HEK293T (cell line): ENCODE measurements at regions not wholly inside any gene's neighbourhood (a gene's known extent, or its start where the extent isn't known, plus 50 kb on each side); places are given as distances from the start of the nearest gene placed in this dataset.

ENCODE experiments used
- CTCF ChIA-PET: fragments of 350-600 bp; formaldehyde crosslinking; extraction: SDS; loops from one replicate; lab custom pipeline; 2021; ENCODE audit warnings: antibody characterized with exemption, inconsistent platforms; lab: Yijun Ruan, JAX
- POLR2A ChIA-PET: fragments of 350-600 bp; formaldehyde crosslinking; extraction: SDS; loops from one replicate; lab custom pipeline; 2020; ENCODE audit warnings: antibody characterized with exemption, inconsistent platforms; lab: Yijun Ruan, JAX
- DNase-seq: peaks from one replicate; pipeline ENCODE4 v3.0.0; 2012; ENCODE audit warnings: mixed read lengths; ENCODE audit errors: extremely low spot score
- ARNT ChIP-seq: fragments of 450-650 bp; IDR thresholded peaks from 2 replicates; pipeline ENCODE4 v1.6.1; 2017; ENCODE audit warnings: mild to moderate bottlenecking
- BHLHE40 ChIP-seq: fragments of 450-650 bp; IDR thresholded peaks from 2 replicates; pipeline ENCODE4 v1.6.1; 2016; ENCODE audit warnings: mild to moderate bottlenecking, moderate library complexity, borderline replicate concordance
- CTBP1 ChIP-seq: fragments of 450-650 bp; IDR thresholded peaks from 2 replicates; pipeline ENCODE4 v1.6.1; 2016; ENCODE audit warnings: borderline replicate concordance
- ELF4 ChIP-seq: fragments of 450-650 bp; IDR thresholded peaks from 2 replicates; pipeline ENCODE4 v1.6.1; 2017; ENCODE audit warnings: antibody characterized with exemption
- FOXA1 ChIP-seq: fragments of 450-650 bp; IDR thresholded peaks from 2 replicates; pipeline ENCODE4 v1.6.1; 2016; ENCODE audit warnings: mild to moderate bottlenecking
- FOXK2 ChIP-seq: fragments of 450-650 bp; IDR thresholded peaks from 2 replicates; pipeline ENCODE4 v1.6.1; 2016; ENCODE audit warnings: mild to moderate bottlenecking
- FOXM1 ChIP-seq: fragments of 450-650 bp; IDR thresholded peaks from 2 replicates; pipeline ENCODE4 v1.6.1; 2017; ENCODE audit warnings: mild to moderate bottlenecking, borderline replicate concordance
- HDGF ChIP-seq: fragments of 450-650 bp; IDR thresholded peaks from 2 replicates; pipeline ENCODE4 v1.6.1; 2017; ENCODE audit warnings: antibody characterized with exemption, borderline replicate concordance
- L3MBTL2 ChIP-seq: fragments of 450-650 bp; conservative IDR thresholded peaks from 2 replicates; pipeline ENCODE4 v1.6.1; 2016; ENCODE audit warnings: mild to moderate bottlenecking
- LEF1 ChIP-seq: fragments of 450-650 bp; IDR thresholded peaks from 2 replicates; pipeline ENCODE4 v1.6.1; 2017; ENCODE audit warnings: mild to moderate bottlenecking, borderline replicate concordance
- NFRKB ChIP-seq: fragments of 450-650 bp; IDR thresholded peaks from 2 replicates; pipeline ENCODE4 v1.6.1; 2016; ENCODE audit warnings: mild to moderate bottlenecking, moderate library complexity
- PKNOX1 ChIP-seq: fragments of 450-650 bp; IDR thresholded peaks from 2 replicates; pipeline ENCODE4 v1.6.1; 2016
- SP1 ChIP-seq: fragments of 450-650 bp; IDR thresholded peaks from 2 replicates; pipeline ENCODE4 v1.6.1; 2017
- SUZ12 ChIP-seq: fragments of 450-650 bp; IDR thresholded peaks from 2 replicates; pipeline ENCODE4 v1.6.1; 2016; ENCODE audit warnings: mild to moderate bottlenecking
- TARDBP ChIP-seq: fragments of 450-650 bp; IDR thresholded peaks from 2 replicates; pipeline ENCODE4 v1.6.1; 2016
- ZNF384 ChIP-seq: fragments of 450-650 bp; IDR thresholded peaks from 2 replicates; pipeline ENCODE4 v1.6.1; 2016

GRCh38 chr20:39433466-39433865 is 471.3 kb downstream of the DHX35 start:
- DNase-seq, result no peak
- ChIA-PET POLR2A (no interaction called here), CTCF (no interaction called here)
- no peak for TF ChIP-seq FOXM1
- TF ChIP-seq LEF1, result no peak
- TF ChIP-seq ARNT, result no peak
- TF ChIP-seq CTBP1, result no peak
- TF ChIP-seq L3MBTL2, result no peak
- TF ChIP-seq BHLHE40, result no peak
- TF ChIP-seq ELF4, result no peak
- no peak for TF ChIP-seq SUZ12
- no peak for TF ChIP-seq FOXA1
- no peak for TF ChIP-seq HDGF
- TF ChIP-seq NFRKB, result no peak
- no peak for TF ChIP-seq SP1
- TF ChIP-seq ZNF384, result no peak

- ChIA-PET CTCF (no interaction called here), POLR2A (no interaction called here)
- TF ChIP-seq FOXA1 (no peak), FOXM1 (no peak)
- no peak for DNase-seq
Measured at GRCh38 chr20:39431091-39431880, 469.1 kb downstream of the DHX35 start.

DNA sequence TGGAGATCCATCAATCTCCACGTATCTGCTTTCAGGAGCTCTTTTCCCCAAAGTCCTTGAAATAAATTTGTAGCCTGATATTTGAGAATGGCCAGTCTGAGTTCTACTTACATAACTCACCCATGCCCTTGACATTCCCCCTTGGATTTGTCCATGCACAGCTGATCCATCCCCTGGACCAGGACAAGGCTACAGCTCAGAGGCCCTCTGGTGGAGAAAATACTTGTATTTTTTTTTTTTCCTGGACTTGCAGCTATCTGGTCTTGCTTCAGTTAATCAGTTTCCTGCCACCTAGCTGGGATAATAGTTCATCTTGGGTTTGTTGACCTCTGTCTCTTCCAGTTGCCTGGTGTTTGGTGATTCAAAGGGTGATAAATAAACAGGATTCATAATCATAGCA is 467.6 kb downstream of the DHX35 start:
- CTCF ChIA-PET, result interaction anchor here (0.8 to 1.0 kb wide), 2 partner anchors 81 to 318 kb away, joined by 3 read pairs; no protein-coding TSS in a partner anchor
- TF ChIP-seq ZNF384, result no peak
- peak; percentile 12 for DNase-seq
- POLR2A ChIA-PET, result no interaction called here

- no peak for DNase-seq
- ChIA-PET CTCF (no interaction called here), POLR2A (no interaction called here)
- TF ChIP-seq SUZ12, result no peak
- no peak for TF ChIP-seq LEF1
- no peak for TF ChIP-seq ARNT
- no peak for TF ChIP-seq NFRKB
- no peak for TF ChIP-seq HDGF
- TF ChIP-seq FOXM1, result no peak
Measured at GRCh38 chr20:39424962-39425678, 463.0 kb downstream of the DHX35 start.

- POLR2A ChIA-PET, result no interaction called here
- CTCF ChIA-PET, result no interaction called here
- TF ChIP-seq TARDBP, result no peak
- no peak for TF ChIP-seq FOXA1
- no peak for TF ChIP-seq SUZ12
- TF ChIP-seq L3MBTL2, result no peak
- no peak for TF ChIP-seq ELF4
- no peak for TF ChIP-seq CTBP1
- TF ChIP-seq ARNT, result no peak
- TF ChIP-seq PKNOX1, result no peak
- TF ChIP-seq SP1, result no peak
- TF ChIP-seq FOXK2, result no peak
- TF ChIP-seq LEF1, result no peak
- DNase-seq, result no peak
Measured at GRCh38 chr20:39421571-39422105, 459.5 kb downstream of the DHX35 start.

DNA sequence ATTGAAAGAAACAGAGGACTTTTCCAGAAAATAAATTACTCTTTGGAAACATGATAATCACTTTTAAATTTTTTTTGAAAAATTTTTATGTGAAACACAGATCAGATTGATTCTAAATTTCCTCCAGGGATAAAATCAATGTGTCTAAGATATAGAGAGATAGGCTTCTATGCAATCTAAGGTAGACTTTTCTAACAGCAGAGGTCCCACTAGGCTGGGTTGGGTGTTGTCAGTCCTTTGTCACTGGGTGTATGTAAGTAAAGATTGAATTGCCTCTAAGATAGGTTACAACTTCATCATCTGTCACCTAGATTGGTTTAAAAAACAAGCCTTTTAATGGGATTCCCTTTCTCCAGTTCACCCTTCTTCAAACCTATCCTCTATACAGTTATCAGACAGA is 449.9 kb downstream of the DHX35 start:
- ChIA-PET CTCF (no interaction called here), POLR2A (no interaction called here)
- TF ChIP-seq NFRKB, result no peak
- TF ChIP-seq HDGF, result no peak
- no peak for TF ChIP-seq LEF1
- no peak for TF ChIP-seq CTBP1
- TF ChIP-seq PKNOX1, result no peak
- no peak for TF ChIP-seq ELF4
- TF ChIP-seq FOXM1, result no peak
- TF ChIP-seq L3MBTL2, result no peak
- TF ChIP-seq TARDBP, result no peak
- no peak for TF ChIP-seq SP1
- TF ChIP-seq ZNF384, result no peak
- no peak for TF ChIP-seq ARNT
- TF ChIP-seq FOXK2, result no peak
- no peak for TF ChIP-seq BHLHE40
- TF ChIP-seq SUZ12, result no peak
- TF ChIP-seq FOXA1, result no peak
- no peak for DNase-seq

GRCh38 chr20:39399463-39399862 is 437.3 kb downstream of the DHX35 start:
- CTCF ChIA-PET, result no interaction called here
- no peak for DNase-seq
- POLR2A ChIA-PET, result no interaction called here
- TF ChIP-seq PKNOX1, result no peak
- TF ChIP-seq LEF1, result no peak
- TF ChIP-seq BHLHE40, result no peak
- TF ChIP-seq L3MBTL2, result no peak
- TF ChIP-seq ZNF384, result no peak
- no peak for TF ChIP-seq HDGF
- TF ChIP-seq CTBP1, result no peak
- TF ChIP-seq FOXK2, result no peak
- no peak for TF ChIP-seq SP1
- no peak for TF ChIP-seq FOXM1
- no peak for TF ChIP-seq FOXA1
- no peak for TF ChIP-seq ARNT
- TF ChIP-seq TARDBP, result no peak
